PC-9 (cell line): ENCODE measurements at regions not wholly inside any gene's neighbourhood (a gene's known extent, or its start where the extent isn't known, plus 50 kb on each side); places are given as distances from the start of the nearest gene placed in this dataset.

ENCODE experiments used
- BruUV-seq: library from RNA; stranded (reverse); fragments of 400-500 nt; replicated peaks from 2 replicates; lab custom pipeline; 2021; lab: Mats Ljungman, UMichigan
- CTCF ChIA-PET: fragments of 300-600 bp; sonication (Branson Sonifier 250); formaldehyde crosslinking; loops from one replicate; lab custom pipeline; 2022; ENCODE audit warnings: antibody characterized with exemption; lab: Charles Lee
- POLR2A ChIA-PET: fragments of 300-600 bp; sonication (Branson Sonifier 250); formaldehyde crosslinking; loops from one replicate; lab custom pipeline; 2022; ENCODE audit warnings: antibody characterized with exemption; ENCODE audit not compliant: unreplicated experiment; lab: Charles Lee
- DNase-seq, 2 experiments: peaks; one replicate each; pipeline versions ENCODE4 v3.0.0 to v3.0.0-alpha.2; 2015 to 2022; ENCODE audit warnings: mixed read lengths in 1 of 2
- H2AFZ ChIP-seq: fragments of 200-600 bp; sonication (generic); 2 replicates; pipeline ENCODE4 v1.8.1; 2017; ENCODE audit warnings: antibody characterized with exemption
- H3F3A ChIP-seq: fragments of 200-600 bp; sonication (generic); 2 replicates; pipeline ENCODE4 v1.8.1; 2017; ENCODE audit warnings: antibody characterized with exemption, mild to moderate bottlenecking, low read depth; ENCODE audit not compliant: insufficient read depth
- H3K27ac ChIP-seq: fragments of 200-600 bp; sonication (generic); 2 replicates; pipeline ENCODE4 v1.6.1; 2016; ENCODE audit warnings: mixed run types
- H3K27me3 ChIP-seq: fragments of 200-600 bp; sonication (generic); 2 replicates; pipeline ENCODE4 v1.6.1; 2016; ENCODE audit warnings: low read depth, mixed run types; ENCODE audit not compliant: insufficient read depth
- H3K36me3 ChIP-seq: fragments of 200-600 bp; sonication (generic); 2 replicates; pipeline ENCODE4 v1.6.1; 2016; ENCODE audit warnings: low read depth, mixed run types
- H3K4me1 ChIP-seq: fragments of 200-600 bp; sonication (generic); replicated peaks from 2 replicates; pipeline ENCODE4 v1.6.1; 2016; ENCODE audit warnings: mixed run types; ENCODE audit not compliant: insufficient read depth
- H3K4me2 ChIP-seq: fragments of 200-600 bp; sonication (generic); 2 replicates; pipeline ENCODE4 v1.6.1; 2017; ENCODE audit warnings: mixed run types
- H3K4me3 ChIP-seq: fragments of 200-600 bp; sonication (generic); 2 replicates; pipeline ENCODE4 v1.6.1; 2016; ENCODE audit warnings: mixed run types
- H3K79me2 ChIP-seq: fragments of 200-600 bp; sonication (generic); 2 replicates; pipeline ENCODE4 v1.6.1; 2017; ENCODE audit warnings: low read depth, mixed run types
- H3K9me2 ChIP-seq: fragments of 200-600 bp; sonication (generic); 2 replicates; pipeline ENCODE4 v1.8.1; 2017; ENCODE audit warnings: mild to moderate bottlenecking; ENCODE audit not compliant: insufficient read depth
- H3K9me3 ChIP-seq: fragments of 200-600 bp; sonication (generic); 2 replicates; pipeline ENCODE4 v1.8.1; 2016; ENCODE audit warnings: low read depth; ENCODE audit not compliant: insufficient read depth
- H4K20me1 ChIP-seq: fragments of 200-600 bp; sonication (generic); 2 replicates; pipeline ENCODE4 v1.8.1; 2017; ENCODE audit not compliant: insufficient read depth
- EZH2 ChIP-seq: fragments of 200-600 bp; sonication (generic); IDR thresholded peaks from 2 replicates; pipeline ENCODE4 v1.8.0; 2017; ENCODE audit warnings: antibody characterized with exemption, low read depth
- intact Hi-C: fragments of 100-400 bp; cut with micrococcal nuclease; formaldehyde crosslinking; loops from one replicate; pipeline ENCODE4 v1.10.0; 2022; ENCODE audit not compliant: unreplicated experiment
- TF ChIP-seq, protein P1 (sequence below): fragments of 200-600 bp; sonication (generic); conservative IDR thresholded peaks from 2 replicates; pipeline ENCODE4 v1.6.1; 2017; ENCODE audit warnings: mixed run types, antibody characterized with exemption, mild to moderate bottlenecking, moderate library complexity

- Histone ChIP-seq H4K20me1 (no peaks in the 10 kb centered on the region), H3K4me1 (peaks cover 10% of the 10 kb centered on the region), H3K27me3 (no peaks in the 10 kb centered on the region), H3K36me3 (no peaks in the 10 kb centered on the region), H3K4me3 (no peak overlapping the region), H2AFZ (no peak overlapping the region), H3K9me2 (no peaks in the 10 kb centered on the region), H3K27ac (no peak overlapping the region), H3K79me2 (no peaks in the 10 kb centered on the region), H3K4me2 (no peak overlapping the region), H3F3A (no peaks in the 10 kb centered on the region; the same call in 1 of the 2 replicates), H3K9me3 (no peaks in the 10 kb centered on the region; the same call in 1 of the 2 replicates)
- no peak for DNase-seq
- BruUV-seq, result no TSS peak
- TF ChIP-seq, protein P1, sequence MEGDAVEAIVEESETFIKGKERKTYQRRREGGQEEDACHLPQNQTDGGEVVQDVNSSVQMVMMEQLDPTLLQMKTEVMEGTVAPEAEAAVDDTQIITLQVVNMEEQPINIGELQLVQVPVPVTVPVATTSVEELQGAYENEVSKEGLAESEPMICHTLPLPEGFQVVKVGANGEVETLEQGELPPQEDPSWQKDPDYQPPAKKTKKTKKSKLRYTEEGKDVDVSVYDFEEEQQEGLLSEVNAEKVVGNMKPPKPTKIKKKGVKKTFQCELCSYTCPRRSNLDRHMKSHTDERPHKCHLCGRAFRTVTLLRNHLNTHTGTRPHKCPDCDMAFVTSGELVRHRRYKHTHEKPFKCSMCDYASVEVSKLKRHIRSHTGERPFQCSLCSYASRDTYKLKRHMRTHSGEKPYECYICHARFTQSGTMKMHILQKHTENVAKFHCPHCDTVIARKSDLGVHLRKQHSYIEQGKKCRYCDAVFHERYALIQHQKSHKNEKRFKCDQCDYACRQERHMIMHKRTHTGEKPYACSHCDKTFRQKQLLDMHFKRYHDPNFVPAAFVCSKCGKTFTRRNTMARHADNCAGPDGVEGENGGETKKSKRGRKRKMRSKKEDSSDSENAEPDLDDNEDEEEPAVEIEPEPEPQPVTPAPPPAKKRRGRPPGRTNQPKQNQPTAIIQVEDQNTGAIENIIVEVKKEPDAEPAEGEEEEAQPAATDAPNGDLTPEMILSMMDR, result no peak
- TF ChIP-seq EZH2, result no peak
- intact Hi-C loops, result no loop called here
- CTCF ChIA-PET, result no interaction called here
- POLR2A ChIA-PET, result no interaction called here
Measured at GRCh38 chr22:44368611-44369292, 56.0 kb upstream of the SHISAL1 start.

DNA sequence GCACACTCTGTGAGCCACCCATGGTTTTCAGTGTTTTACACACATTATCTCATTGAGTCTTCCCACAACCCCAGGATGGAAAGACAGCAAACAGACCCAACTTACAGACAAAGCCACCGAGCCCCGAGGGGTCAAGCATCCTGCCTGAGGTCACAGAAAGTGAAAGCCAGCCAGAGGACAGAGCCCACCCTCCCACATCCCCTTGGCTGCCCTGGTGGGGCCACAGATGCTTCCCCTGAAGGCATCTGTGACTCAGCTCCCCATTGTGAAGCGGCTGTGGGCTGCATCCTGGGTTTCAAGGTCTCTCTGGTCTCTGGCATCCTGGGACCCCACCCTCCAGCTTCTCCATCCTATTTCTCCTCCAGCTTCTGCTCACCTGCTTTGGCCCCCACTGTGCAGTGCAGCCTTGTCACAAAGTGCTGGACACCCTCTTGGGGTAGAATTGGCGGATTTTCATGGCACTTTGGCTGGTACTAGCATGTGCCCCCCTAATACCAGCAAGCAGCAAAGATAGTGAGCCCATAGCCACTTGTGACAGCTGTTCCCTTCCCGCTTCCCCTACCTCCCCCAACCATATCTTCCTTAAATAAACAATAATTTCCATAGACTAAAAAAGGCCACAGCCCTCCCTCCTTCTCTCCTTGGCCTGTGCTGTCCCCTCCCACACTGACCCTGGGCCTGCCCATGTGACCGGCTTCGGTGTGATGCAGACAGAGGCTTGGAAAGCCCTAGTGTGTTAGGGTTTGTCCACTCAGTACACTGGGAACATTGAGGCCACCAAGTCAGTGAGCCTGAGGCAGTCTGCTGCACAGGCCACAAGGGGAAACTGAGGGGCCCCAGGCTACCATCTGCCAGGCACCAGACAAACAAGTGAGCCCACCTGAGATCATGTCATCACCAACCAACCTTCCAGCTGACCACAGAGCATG, 53.9 kb upstream of the SHISAL1 start:
- no TSS peak for BruUV-seq

DNA sequence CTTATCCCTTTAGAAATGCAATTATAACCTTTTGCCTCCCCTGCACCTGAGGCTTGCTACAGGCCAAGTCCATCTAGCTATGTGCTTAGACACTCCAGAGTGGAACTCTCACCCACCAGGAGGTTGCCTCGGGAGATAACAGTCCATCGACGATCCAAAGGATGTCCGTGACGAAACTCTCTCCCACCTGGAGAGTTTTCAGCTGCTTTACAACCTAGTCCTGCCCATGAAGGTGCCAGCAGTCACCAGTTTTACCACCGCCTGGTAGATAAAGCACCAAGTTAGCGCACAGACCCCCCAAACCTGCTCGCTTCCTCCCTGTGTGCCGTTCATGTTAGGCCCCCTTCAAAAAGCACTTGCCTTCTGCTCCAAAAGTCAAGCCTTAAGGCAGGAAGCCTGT, 53.1 kb upstream of the SHISAL1 start:
- intact Hi-C loops, result no loop called here
- no peak overlapping the region for H3K27ac ChIP-seq
- no peaks in the 10 kb centered on the region for H3K9me3 ChIP-seq

More for the DNA sequence above, 53.9 kb upstream of the SHISAL1 start:
- intact Hi-C loops, result no loop called here
- H2AFZ ChIP-seq, result no peak overlapping the region
- no peaks in the 10 kb centered on the region for H3K79me2 ChIP-seq
- H3K4me3 ChIP-seq, result no peak overlapping the region
- H3K4me2 ChIP-seq, result no peak overlapping the region
- H3K9me3 ChIP-seq, result no peaks in the 10 kb centered on the region; the same call in 1 of the 2 replicates
- no peak for TF ChIP-seq EZH2
- TF ChIP-seq, protein P1, result no peak
- H3K36me3 ChIP-seq, result no peaks in the 10 kb centered on the region
- POLR2A ChIA-PET, result no interaction called here
- CTCF ChIA-PET, result no interaction called here
- no peak overlapping the region for H3K27ac ChIP-seq
- H3K4me1 ChIP-seq, result peaks cover 30% of the 10 kb centered on the region
- H3F3A ChIP-seq, result peaks cover 12% of the 10 kb centered on the region; the same call in 1 of the 2 replicates
- no peak for DNase-seq
- H3K9me2 ChIP-seq, result no peaks in the 10 kb centered on the region
- H3K27me3 ChIP-seq, result no peaks in the 10 kb centered on the region
- no peaks in the 10 kb centered on the region for H4K20me1 ChIP-seq

More for the DNA sequence above, 53.1 kb upstream of the SHISAL1 start:
- Histone ChIP-seq H4K20me1 (no peaks in the 10 kb centered on the region), H3K36me3 (no peaks in the 10 kb centered on the region), H3K4me2 (no peak overlapping the region), H3K4me3 (no peak overlapping the region), H3F3A (peaks cover 20% of the 10 kb centered on the region; the same call in 1 of the 2 replicates), H3K27me3 (no peaks in the 10 kb centered on the region), H3K9me2 (no peaks in the 10 kb centered on the region), H3K79me2 (no peaks in the 10 kb centered on the region), H3K4me1 (peaks cover 38% of the 10 kb centered on the region), H2AFZ (no peak overlapping the region)
- peak in 1 of 2 experiments; percentile 32 for DNase-seq
- ChIA-PET CTCF (interaction anchor here (0.6 kb wide), 1 partner anchor 486 kb away, joined by 3 read pairs; no protein-coding TSS in a partner anchor), POLR2A (no interaction called here)
- TF ChIP-seq EZH2, result no peak
- TF ChIP-seq, protein P1, result no peak
- BruUV-seq, result no TSS peak
